Progenitor cell of endocrine pancreas (in vitro differentiated cells): ENCODE measurements at regions not wholly inside any gene's neighbourhood (a gene's known extent, or its start where the extent isn't known, plus 50 kb on each side); places are given as distances from the start of the nearest gene placed in this dataset.
A peak's percentile ranks its signal among the peaks of the same experiment; 100 is the strongest.
"Not testable (repeated sequence)": the region's sequence is repeated elsewhere in the genome, so short reads cannot be mapped to it uniquely, and the experiment has no call there.

Source experiments
- DNase-seq: peaks from one replicate; pipeline ENCODE4 v3.0.0; 2021; ENCODE audit warnings: low spot score; ENCODE audit not compliant: unreplicated experiment
- H3K27ac Mint-ChIP-seq: 2 replicates; pipeline ENCODE4 v1.8.0; 2021; ENCODE audit warnings: mild to moderate bottlenecking, moderate library complexity, mixed read lengths
- H3K27me3 Mint-ChIP-seq: 2 replicates; pipeline ENCODE4 v1.8.0; 2021; ENCODE audit warnings: mixed read lengths
- H3K36me3 Mint-ChIP-seq: 2 replicates; pipeline ENCODE4 v1.8.0; 2022; ENCODE audit warnings: mixed read lengths; ENCODE audit not compliant: insufficient read depth
- H3K4me1 Mint-ChIP-seq: 2 replicates; pipeline ENCODE4 v1.8.0; 2021; ENCODE audit warnings: low read depth, mixed read lengths
- H3K4me3 Mint-ChIP-seq: 2 replicates; pipeline ENCODE4 v1.8.0; 2021; ENCODE audit warnings: low read depth, mild to moderate bottlenecking, moderate library complexity, mixed read lengths
- H3K9me3 Mint-ChIP-seq: 2 replicates; pipeline ENCODE4 v1.8.0; 2021; ENCODE audit warnings: low read depth, mixed read lengths
- TF ChIP-seq, protein P1 (sequence below): fragments of 200-600 bp; sonication (generic); IDR thresholded peaks from one replicate; pipeline ENCODE4 v1.5.0; 2021; ENCODE audit warnings: antibody characterized with exemption, mild to moderate bottlenecking; ENCODE audit not compliant: unreplicated experiment

DNA sequence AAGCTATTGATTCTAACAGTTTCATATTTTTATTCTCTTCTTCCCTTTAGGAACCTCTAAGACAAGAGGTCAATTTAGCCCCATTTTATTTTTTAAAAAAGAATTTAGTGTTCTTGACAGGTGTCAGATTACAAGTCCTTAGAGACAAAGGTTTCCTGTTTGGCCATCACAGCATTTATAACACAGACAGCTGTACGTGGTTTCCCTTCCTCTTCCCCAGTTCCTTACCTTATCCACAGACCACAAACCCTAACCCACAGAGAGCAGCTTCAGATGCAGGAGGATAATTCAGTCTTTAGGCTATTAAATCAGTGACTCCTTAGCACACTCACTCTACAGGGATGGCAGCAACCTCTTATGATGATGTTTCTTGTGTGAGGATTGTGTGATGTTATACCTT, 1210.1 kb downstream of the DIAPH3 start:
- TF ChIP-seq, protein P1, sequence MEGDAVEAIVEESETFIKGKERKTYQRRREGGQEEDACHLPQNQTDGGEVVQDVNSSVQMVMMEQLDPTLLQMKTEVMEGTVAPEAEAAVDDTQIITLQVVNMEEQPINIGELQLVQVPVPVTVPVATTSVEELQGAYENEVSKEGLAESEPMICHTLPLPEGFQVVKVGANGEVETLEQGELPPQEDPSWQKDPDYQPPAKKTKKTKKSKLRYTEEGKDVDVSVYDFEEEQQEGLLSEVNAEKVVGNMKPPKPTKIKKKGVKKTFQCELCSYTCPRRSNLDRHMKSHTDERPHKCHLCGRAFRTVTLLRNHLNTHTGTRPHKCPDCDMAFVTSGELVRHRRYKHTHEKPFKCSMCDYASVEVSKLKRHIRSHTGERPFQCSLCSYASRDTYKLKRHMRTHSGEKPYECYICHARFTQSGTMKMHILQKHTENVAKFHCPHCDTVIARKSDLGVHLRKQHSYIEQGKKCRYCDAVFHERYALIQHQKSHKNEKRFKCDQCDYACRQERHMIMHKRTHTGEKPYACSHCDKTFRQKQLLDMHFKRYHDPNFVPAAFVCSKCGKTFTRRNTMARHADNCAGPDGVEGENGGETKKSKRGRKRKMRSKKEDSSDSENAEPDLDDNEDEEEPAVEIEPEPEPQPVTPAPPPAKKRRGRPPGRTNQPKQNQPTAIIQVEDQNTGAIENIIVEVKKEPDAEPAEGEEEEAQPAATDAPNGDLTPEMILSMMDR, result no peak
- peaks cover 39% of the 10 kb centered on the region for H3K9me3 Mint-ChIP-seq
- H3K4me1 Mint-ChIP-seq, result peaks cover 3% of the 10 kb centered on the region
- H3K27ac Mint-ChIP-seq, result peak overlapping the region; percentile 65
- H3K4me3 Mint-ChIP-seq, result no peak overlapping the region
- DNase-seq, result no peak
- H3K27me3 Mint-ChIP-seq, result no peaks in the 10 kb centered on the region
- H3K36me3 Mint-ChIP-seq, result peaks cover 10% of the 10 kb centered on the region

DNA sequence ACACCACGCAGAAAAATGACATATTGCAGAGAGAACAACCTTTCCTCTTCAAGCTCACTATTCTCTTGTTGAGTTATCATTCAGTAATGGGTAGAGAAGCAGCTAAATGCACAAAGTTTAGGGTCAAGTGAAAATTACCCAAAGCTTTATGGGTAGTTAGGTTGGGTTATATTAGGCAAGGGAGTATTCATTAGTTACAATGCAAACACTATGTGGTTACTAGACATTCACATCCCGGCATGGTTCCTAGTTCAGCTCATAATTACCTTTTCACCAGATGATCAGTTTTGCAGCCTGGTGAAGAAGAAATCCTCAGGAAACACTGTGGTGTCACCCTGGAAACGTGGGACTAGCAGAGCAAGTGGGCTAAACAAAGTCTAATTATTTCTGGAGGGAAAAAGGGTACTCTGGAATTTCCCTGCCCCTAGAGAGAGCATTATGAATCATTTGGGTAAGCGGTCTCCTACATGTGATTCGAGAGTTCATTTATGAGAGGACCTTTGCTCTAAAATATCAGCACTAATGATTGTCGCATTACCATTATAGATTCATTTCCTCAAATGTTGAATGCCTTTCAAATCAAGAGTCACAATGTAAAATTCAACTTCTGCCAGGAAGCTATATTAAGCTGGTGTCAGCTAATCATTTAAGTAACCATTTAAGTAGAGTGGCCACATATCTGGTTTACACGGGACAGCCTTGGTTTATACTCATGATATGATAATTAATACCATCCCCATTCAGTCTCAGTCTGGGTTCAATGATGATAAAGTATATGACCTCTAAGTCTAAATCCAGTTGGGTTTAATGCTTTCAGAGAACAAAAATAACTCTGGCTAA, 1208.0 kb downstream of the DIAPH3 start:
- DNase-seq, result no peak
- H3K4me3 Mint-ChIP-seq, result no peak overlapping the region
- peaks cover 3% of the 10 kb centered on the region for H3K4me1 Mint-ChIP-seq
- H3K27ac Mint-ChIP-seq, result no peak overlapping the region
- H3K27me3 Mint-ChIP-seq, result no peaks in the 10 kb centered on the region
- peaks cover 21% of the 10 kb centered on the region for H3K9me3 Mint-ChIP-seq
- peaks cover 5% of the 10 kb centered on the region for H3K36me3 Mint-ChIP-seq
- TF ChIP-seq, protein P1, result no peak

GRCh38 chr13:58958097-58958496, 1205.6 kb downstream of the DIAPH3 start:
- not testable (repeated sequence) for DNase-seq, H3K4me1 Mint-ChIP-seq

GRCh38 chr13:58960888-58961287, 1202.8 kb downstream of the DIAPH3 start:
- no peak for DNase-seq
- no peaks in the 10 kb centered on the region for H3K4me1 Mint-ChIP-seq
- TF ChIP-seq, protein P1, result peak; percentile 58
- no peak overlapping the region for H3K27ac Mint-ChIP-seq
- no peak overlapping the region for H3K4me3 Mint-ChIP-seq
- no peaks in the 10 kb centered on the region for H3K27me3 Mint-ChIP-seq
- peaks cover 3% of the 10 kb centered on the region for H3K9me3 Mint-ChIP-seq
- peaks cover 3% of the 10 kb centered on the region for H3K36me3 Mint-ChIP-seq

More at GRCh38 chr13:58958097-58958496, 1205.6 kb downstream of the DIAPH3 start:
- H3K27ac Mint-ChIP-seq, H3K4me3 Mint-ChIP-seq, H3K36me3 Mint-ChIP-seq, H3K9me3 Mint-ChIP-seq, H3K27me3 Mint-ChIP-seq: not testable (repeated sequence)

- peaks cover 2% of the 10 kb centered on the region for H3K36me3 Mint-ChIP-seq
- TF ChIP-seq, protein P1, result no peak
- H3K27ac Mint-ChIP-seq, result no peak overlapping the region
- H3K4me3 Mint-ChIP-seq, result no peak overlapping the region
- no peaks in the 10 kb centered on the region for H3K4me1 Mint-ChIP-seq
- peaks cover 3% of the 10 kb centered on the region for H3K9me3 Mint-ChIP-seq
- no peak for DNase-seq
- H3K27me3 Mint-ChIP-seq, result no peaks in the 10 kb centered on the region
Observed at GRCh38 chr13:58963321-58963720, 1200.4 kb downstream of the DIAPH3 start.

GRCh38 chr13:58964048-58964447, 1199.7 kb downstream of the DIAPH3 start:
- Mint-ChIP-seq H3K27ac (no peak overlapping the region), H3K4me3 (no peak overlapping the region), H3K4me1 (no peaks in the 10 kb centered on the region), H3K36me3 (peaks cover 3% of the 10 kb centered on the region), H3K27me3 (no peaks in the 10 kb centered on the region), H3K9me3 (peaks cover 5% of the 10 kb centered on the region)
- DNase-seq, result no peak
- TF ChIP-seq, protein P1, result no peak
